MG63 (cell line): ENCODE measurements at regions not wholly inside any gene's neighbourhood (a gene's known extent, or its start where the extent isn't known, plus 50 kb on each side); places are given as distances from the start of the nearest gene placed in this dataset.

ENCODE experiments used
- DNase-seq: peaks from one replicate; pipeline ENCODE4 v3.0.0-alpha.2; 2020
- H3K27me3 ChIP-seq: fragments of 250-450 bp; sonication (Bioruptor Pico); 2 replicates; pipeline ENCODE4 v1.5.1; 2020; ENCODE audit warnings: mild to moderate bottlenecking, moderate library complexity
- H3K36me3 ChIP-seq: fragments of 250-450 bp; sonication (Bioruptor Pico); 2 replicates; pipeline ENCODE4 v1.5.1; 2020; ENCODE audit warnings: mild to moderate bottlenecking, moderate library complexity
- H3K4me3 ChIP-seq: fragments of 250-450 bp; sonication (Bioruptor Pico); 2 replicates; pipeline ENCODE4 v1.5.1; 2020; ENCODE audit warnings: mild to moderate bottlenecking, moderate library complexity
- H3K9me3 ChIP-seq: fragments of 250-450 bp; sonication (Bioruptor Pico); 2 replicates; pipeline ENCODE4 v1.5.1; 2020; ENCODE audit warnings: mild to moderate bottlenecking, moderate library complexity

- no peaks in the 10 kb centered on the region for H3K36me3 ChIP-seq
- no peaks in the 10 kb centered on the region for H3K9me3 ChIP-seq
- H3K27me3 ChIP-seq: no peaks in the 10 kb centered on the region
- no peak overlapping the region for H3K4me3 ChIP-seq
- DNase-seq: no peak
Measured at GRCh38 chr5:39801306-39801705, 376.5 kb upstream of the DAB2 start.

- Histone ChIP-seq H3K4me3 (no peak overlapping the region), H3K27me3 (no peaks in the 10 kb centered on the region), H3K36me3 (no peaks in the 10 kb centered on the region), H3K9me3 (no peaks in the 10 kb centered on the region)
- no peak for DNase-seq
Measured at GRCh38 chr5:39800042-39800601, 375.3 kb upstream of the DAB2 start.

- H3K9me3 ChIP-seq: no peaks in the 10 kb centered on the region
- no peaks in the 10 kb centered on the region for H3K27me3 ChIP-seq
- no peak for DNase-seq
- H3K4me3 ChIP-seq: no peak overlapping the region
- H3K36me3 ChIP-seq: no peaks in the 10 kb centered on the region
Measured at GRCh38 chr5:39799242-39799641, 374.5 kb upstream of the DAB2 start.

- no peaks in the 10 kb centered on the region for H3K9me3 ChIP-seq
- no peaks in the 10 kb centered on the region for H3K27me3 ChIP-seq
- peak; percentile 32 for DNase-seq
- no peak overlapping the region for H3K4me3 ChIP-seq
- no peaks in the 10 kb centered on the region for H3K36me3 ChIP-seq
Measured at GRCh38 chr5:39794513-39795210, 369.9 kb upstream of the DAB2 start.

GRCh38 chr5:39785410-39785809 is 360.6 kb upstream of the DAB2 start:
- Histone ChIP-seq H3K9me3 (peaks cover 2% of the 10 kb centered on the region), H3K27me3 (no peaks in the 10 kb centered on the region), H3K4me3 (no peak overlapping the region), H3K36me3 (no peaks in the 10 kb centered on the region)
- no peak for DNase-seq

GRCh38 chr5:39783756-39784421 is 359.1 kb upstream of the DAB2 start:
- H3K9me3 ChIP-seq: peaks cover 2% of the 10 kb centered on the region
- H3K4me3 ChIP-seq: no peak overlapping the region
- no peaks in the 10 kb centered on the region for H3K36me3 ChIP-seq
- no peak for DNase-seq
- no peaks in the 10 kb centered on the region for H3K27me3 ChIP-seq

- H3K27me3 ChIP-seq: no peaks in the 10 kb centered on the region
- peaks cover 1% of the 10 kb centered on the region for H3K9me3 ChIP-seq
- H3K36me3 ChIP-seq: no peaks in the 10 kb centered on the region
- DNase-seq: no peak
- no peak overlapping the region for H3K4me3 ChIP-seq
Measured at GRCh38 chr5:39780347-39780746, 355.6 kb upstream of the DAB2 start.

GRCh38 chr5:39779831-39780230 is 355.1 kb upstream of the DAB2 start:
- no peaks in the 10 kb centered on the region for H3K9me3 ChIP-seq
- H3K4me3 ChIP-seq: no peak overlapping the region
- no peaks in the 10 kb centered on the region for H3K36me3 ChIP-seq
- no peaks in the 10 kb centered on the region for H3K27me3 ChIP-seq
- DNase-seq: no peak

GRCh38 chr5:39775797-39776365 is 351.1 kb upstream of the DAB2 start:
- Histone ChIP-seq H3K27me3 (no peaks in the 10 kb centered on the region), H3K36me3 (no peaks in the 10 kb centered on the region), H3K4me3 (no peak overlapping the region), H3K9me3 (no peaks in the 10 kb centered on the region)
- no peak for DNase-seq

GRCh38 chr5:39775086-39775796 is 350.5 kb upstream of the DAB2 start:
- Histone ChIP-seq H3K4me3 (no peak overlapping the region), H3K36me3 (no peaks in the 10 kb centered on the region), H3K9me3 (no peaks in the 10 kb centered on the region), H3K27me3 (no peaks in the 10 kb centered on the region)
- DNase-seq: peak; percentile 71

- no peak overlapping the region for H3K4me3 ChIP-seq
- H3K9me3 ChIP-seq: no peaks in the 10 kb centered on the region
- no peak for DNase-seq
- H3K36me3 ChIP-seq: no peaks in the 10 kb centered on the region
- no peaks in the 10 kb centered on the region for H3K27me3 ChIP-seq
Measured at GRCh38 chr5:39774605-39775004, 349.8 kb upstream of the DAB2 start.

- Histone ChIP-seq H3K36me3 (no peaks in the 10 kb centered on the region), H3K27me3 (no peaks in the 10 kb centered on the region), H3K9me3 (no peaks in the 10 kb centered on the region; the same call in 1 of the 2 replicates), H3K4me3 (no peak overlapping the region)
- no peak for DNase-seq
Measured at GRCh38 chr5:39772307-39772706, 347.5 kb upstream of the DAB2 start.

- H3K27me3 ChIP-seq: no peaks in the 10 kb centered on the region
- H3K9me3 ChIP-seq: peaks cover 2% of the 10 kb centered on the region; the same call in 1 of the 2 replicates
- no peaks in the 10 kb centered on the region for H3K36me3 ChIP-seq
- DNase-seq: no peak
- H3K4me3 ChIP-seq: no peak overlapping the region
Measured at GRCh38 chr5:39767916-39768315, 343.1 kb upstream of the DAB2 start.

- no peaks in the 10 kb centered on the region for H3K27me3 ChIP-seq
- no peaks in the 10 kb centered on the region for H3K36me3 ChIP-seq
- H3K4me3 ChIP-seq: no peak overlapping the region
- DNase-seq: no peak
- H3K9me3 ChIP-seq: peaks cover 2% of the 10 kb centered on the region; the same call in 1 of the 2 replicates
Measured at GRCh38 chr5:39765366-39765765, 340.6 kb upstream of the DAB2 start.

- Histone ChIP-seq H3K9me3 (0 out of 2 replicates have a peak, but pooled peaks cover 2% of the 10 kb centered on the region), H3K27me3 (no peaks in the 10 kb centered on the region), H3K4me3 (no peak overlapping the region), H3K36me3 (no peaks in the 10 kb centered on the region)
- DNase-seq: no peak
Measured at GRCh38 chr5:39762761-39763160, 338.0 kb upstream of the DAB2 start.

GRCh38 chr5:39761199-39761950 is 336.6 kb upstream of the DAB2 start:
- peak; percentile 46 for DNase-seq
- no peaks in the 10 kb centered on the region for H3K36me3 ChIP-seq
- no peaks in the 10 kb centered on the region for H3K9me3 ChIP-seq
- H3K4me3 ChIP-seq: no peak overlapping the region
- H3K27me3 ChIP-seq: no peaks in the 10 kb centered on the region
